NCI-H345 (cell line): ENCODE measurements at regions not wholly inside any gene's neighbourhood (a gene's known extent, or its start where the extent isn't known, plus 50 kb on each side); places are given as distances from the start of the nearest gene placed in this dataset.
"Not testable (repeated sequence)": the region's sequence is repeated elsewhere in the genome, so short reads cannot be mapped to it uniquely, and the experiment has no call there.

Experiments used
- DNase-seq: peaks from one replicate; lab custom pipeline; 2025; lab: John Stamatoyannopoulos, UW

- DNase-seq, result no peak
Measured at GRCh38 chr2:47295131-47295980, 73.8 kb upstream of the EPCAM start.

GRCh38 chr2:47293976-47294375, 75.1 kb upstream of the EPCAM start:
- DNase-seq, result no peak

GRCh38 chr2:47288864-47289263, 80.2 kb upstream of the EPCAM start:
- no peak for DNase-seq

DNA sequence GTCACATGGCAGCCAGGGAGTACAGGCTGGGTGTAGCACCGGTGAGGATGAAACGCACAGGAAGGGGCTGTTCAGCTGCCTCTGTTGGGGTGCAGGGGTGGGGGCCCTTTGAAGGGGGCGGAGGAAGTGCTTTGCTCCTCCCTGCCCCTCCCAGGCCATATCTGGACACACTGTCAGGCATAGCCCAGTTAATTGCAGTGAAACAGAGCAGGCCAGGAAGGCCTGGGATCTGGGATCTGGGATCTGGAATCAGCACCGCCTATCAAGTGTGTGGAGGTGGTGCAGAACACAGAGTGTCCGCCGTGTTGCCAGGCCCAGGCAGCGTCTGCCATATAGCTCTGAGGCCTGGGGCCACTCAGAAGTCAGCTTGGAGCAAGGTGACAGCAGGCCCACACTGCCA, 85.5 kb upstream of the EPCAM start:
- no peak for DNase-seq

DNA sequence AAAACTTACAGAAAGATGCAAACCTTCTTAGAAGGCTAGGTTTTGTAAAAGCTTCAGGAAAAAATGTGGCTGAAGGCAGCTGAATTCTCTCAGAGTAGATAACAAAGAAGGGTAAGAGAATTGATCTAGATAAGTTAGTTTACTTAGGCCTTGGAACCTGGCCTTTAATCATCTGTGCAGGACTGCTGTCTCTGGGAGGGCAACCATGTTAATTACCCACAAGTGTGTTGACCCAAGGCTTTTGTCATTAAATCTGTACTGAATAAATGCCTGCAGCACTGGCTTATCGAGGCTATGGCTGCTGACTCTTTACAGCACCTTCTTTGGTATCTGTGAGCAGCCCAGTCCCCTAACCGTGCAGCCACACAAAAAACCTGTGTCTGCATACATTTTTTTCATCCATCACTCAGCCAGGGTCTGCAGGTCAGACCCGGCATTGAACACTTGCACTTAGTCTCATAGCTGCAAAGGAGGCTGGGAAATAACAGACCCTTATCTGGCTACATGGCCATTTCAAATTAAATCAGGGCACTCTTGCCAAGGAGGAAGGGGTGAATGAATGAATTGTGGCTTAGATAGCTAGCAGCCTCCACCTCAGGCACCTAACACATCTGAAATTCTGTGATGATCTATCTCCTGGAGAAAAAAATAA, 86.4 kb upstream of the EPCAM start:
- DNase-seq, result no peak

DNA sequence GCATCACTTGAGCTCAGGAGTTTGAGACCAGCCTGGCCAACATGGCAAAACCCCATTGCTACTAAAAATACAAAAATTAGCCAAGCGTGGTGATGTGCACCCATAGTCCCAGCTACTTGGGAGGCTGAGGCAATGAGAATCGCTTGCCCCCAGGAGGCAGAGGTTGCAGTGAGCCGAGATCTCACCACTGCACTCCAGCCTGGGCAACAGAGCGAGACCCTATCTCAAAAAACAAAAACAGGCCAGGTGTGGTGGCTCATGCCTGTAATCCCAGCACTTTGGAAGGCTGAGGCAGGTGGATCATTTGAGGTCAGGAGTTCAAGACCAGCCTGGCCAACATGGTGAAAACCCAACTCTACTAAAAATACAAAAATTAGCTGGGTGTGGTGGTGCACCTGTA, 89.6 kb upstream of the EPCAM start:
- DNase-seq, result not testable (repeated sequence)

- DNase-seq, result no peak
Measured at GRCh38 chr2:47277987-47278386, 91.1 kb upstream of the EPCAM start.

- DNase-seq, result no peak
Measured at GRCh38 chr2:47277187-47277586, 91.9 kb upstream of the EPCAM start.

DNA sequence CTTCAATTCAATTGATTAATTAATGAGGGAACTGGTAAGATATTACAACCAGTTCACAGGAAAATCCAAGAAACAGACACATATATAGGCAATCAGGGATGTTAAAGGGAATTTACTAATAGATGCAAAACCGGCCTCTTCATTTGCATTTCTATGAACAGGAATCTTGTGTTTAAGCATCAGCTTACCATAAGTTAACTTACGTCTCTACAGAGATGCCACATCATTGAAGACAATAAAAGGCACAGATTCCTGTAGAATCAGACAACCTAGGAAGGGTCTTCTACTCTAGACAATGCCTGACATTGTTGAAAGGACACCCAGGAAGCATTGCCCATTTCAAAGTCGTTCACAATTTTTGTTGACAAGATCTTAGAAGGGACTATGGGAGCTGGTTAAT, 93.0 kb upstream of the EPCAM start:
- DNase-seq, result no peak

DNA sequence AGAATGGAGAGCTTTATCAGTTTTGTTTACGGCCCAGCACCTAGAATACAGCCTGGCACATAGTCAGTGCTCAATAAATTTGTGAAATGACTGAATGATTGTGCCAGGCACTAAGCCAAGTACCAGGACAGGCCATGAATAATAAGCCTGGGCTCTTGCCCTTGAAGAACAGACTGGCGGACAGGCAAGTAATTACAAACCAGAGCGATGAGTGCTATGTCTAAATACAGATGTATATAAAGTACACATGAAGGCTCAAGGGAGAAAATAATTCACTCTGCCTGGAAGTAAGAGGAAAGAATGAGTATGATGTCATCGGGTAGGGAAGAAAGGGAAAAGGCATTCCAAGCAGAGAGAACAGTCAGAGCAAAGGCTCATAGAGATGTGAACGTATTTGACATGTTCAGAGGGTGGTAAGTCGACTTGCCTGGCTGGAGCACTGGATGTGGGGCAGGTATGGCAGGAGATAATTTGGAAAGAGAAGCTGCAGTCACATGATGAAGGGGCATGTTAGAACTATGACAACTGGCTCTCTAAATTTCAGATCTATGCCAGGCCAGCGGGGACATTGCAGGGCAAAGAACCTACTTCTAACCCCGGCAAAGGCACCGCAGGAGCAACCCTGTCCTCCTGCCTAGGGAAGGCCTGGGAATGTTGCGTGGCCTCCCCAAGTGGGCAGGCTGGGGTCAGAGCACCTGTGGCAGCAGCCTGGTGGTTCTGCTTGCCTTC, 94.9 kb upstream of the EPCAM start:
- DNase-seq, result no peak

GRCh38 chr2:47272905-47273758, 96.0 kb upstream of the EPCAM start:
- no peak for DNase-seq

DNA sequence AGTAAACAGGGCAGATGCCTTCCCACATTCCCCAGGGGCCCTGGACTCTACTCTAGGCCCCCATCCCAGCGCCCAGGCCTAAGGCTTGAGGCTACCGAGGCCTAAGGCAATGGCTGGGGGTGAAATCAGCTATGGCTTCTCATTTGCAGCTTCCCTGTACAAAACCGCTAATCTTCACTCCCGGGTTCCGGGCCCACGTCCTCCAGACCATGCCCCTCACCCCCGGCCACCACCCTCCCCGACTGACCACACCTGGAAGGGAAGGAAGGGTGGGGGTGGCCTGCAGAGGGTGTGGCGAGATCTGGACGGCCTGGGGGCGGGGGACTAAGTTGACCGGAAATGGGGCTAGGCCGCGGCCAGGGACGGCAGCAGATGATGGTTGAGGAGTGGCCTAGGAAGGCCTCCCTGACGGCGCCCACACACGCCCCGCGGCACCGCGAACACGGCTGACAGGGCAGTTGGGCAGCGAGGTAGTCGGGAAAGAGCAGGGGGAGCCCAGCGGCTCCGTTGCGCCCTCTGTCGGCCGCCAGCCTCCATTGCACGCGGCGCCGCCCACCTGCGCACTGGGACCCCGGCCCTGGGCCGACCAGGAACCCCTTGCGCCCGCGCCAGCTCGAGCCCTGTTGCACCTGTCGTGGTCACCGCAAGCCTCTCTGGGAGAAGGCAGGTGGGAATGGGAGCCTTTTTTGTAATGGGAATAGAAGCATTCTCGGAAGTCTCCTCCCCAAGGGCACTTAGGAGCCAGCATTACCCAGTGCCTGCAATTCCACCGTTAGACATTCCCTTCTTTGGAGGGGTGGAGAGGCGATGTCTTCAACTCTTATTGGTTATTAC, 95.9 kb upstream of the CALM2 start:
- DNase-seq, result peak; percentile 37

- peak; percentile 44 for DNase-seq
Measured at GRCh38 chr2:47271054-47272000, 95.0 kb upstream of the CALM2 start.

- DNase-seq, result no peak
Measured at GRCh38 chr2:47270421-47270820, 94.1 kb upstream of the CALM2 start.

GRCh38 chr2:47269316-47270232, 93.3 kb upstream of the CALM2 start:
- DNase-seq, result no peak

GRCh38 chr2:47267711-47268086, 91.4 kb upstream of the CALM2 start:
- DNase-seq, result no peak

- DNase-seq, result no peak
Measured at GRCh38 chr2:47266939-47267710, 90.8 kb upstream of the CALM2 start.

GRCh38 chr2:47265751-47266231, 89.5 kb upstream of the CALM2 start:
- DNase-seq, result no peak
